ENCODE measurements at regions not wholly inside any gene's neighbourhood (a gene's known extent, or its start where the extent isn't known, plus 50 kb on each side); places are given as distances from the start of the nearest gene placed in this dataset.

- TF ChIP-seq POLR2AphosphoS5 (IDR thresholded peaks at IDR 0.05) (no peak), POLR2A (IDR thresholded peaks at IDR 0.05) (no peak), EP300 (IDR thresholded peaks at IDR 0.05) (no peak)
- TF ChIP-seq, protein P1, sequence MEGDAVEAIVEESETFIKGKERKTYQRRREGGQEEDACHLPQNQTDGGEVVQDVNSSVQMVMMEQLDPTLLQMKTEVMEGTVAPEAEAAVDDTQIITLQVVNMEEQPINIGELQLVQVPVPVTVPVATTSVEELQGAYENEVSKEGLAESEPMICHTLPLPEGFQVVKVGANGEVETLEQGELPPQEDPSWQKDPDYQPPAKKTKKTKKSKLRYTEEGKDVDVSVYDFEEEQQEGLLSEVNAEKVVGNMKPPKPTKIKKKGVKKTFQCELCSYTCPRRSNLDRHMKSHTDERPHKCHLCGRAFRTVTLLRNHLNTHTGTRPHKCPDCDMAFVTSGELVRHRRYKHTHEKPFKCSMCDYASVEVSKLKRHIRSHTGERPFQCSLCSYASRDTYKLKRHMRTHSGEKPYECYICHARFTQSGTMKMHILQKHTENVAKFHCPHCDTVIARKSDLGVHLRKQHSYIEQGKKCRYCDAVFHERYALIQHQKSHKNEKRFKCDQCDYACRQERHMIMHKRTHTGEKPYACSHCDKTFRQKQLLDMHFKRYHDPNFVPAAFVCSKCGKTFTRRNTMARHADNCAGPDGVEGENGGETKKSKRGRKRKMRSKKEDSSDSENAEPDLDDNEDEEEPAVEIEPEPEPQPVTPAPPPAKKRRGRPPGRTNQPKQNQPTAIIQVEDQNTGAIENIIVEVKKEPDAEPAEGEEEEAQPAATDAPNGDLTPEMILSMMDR (IDR thresholded peaks at IDR 0.05): no peak
- 89% methylated on average over 5 of the region's 5 CpGs for WGBS
- Histone ChIP-seq H3K27ac (no peak overlapping the region), H3K36me3 (no peaks in the 10 kb centered on the region), H3K4me3 (no peak overlapping the region), H3K9me3 (no peaks in the 10 kb centered on the region), H3K27me3 (no peaks in the 10 kb centered on the region), H3K4me1 (no peaks in the 10 kb centered on the region)
- no peak for DNase-seq (ENCODE audit: low spot score in 2 of 2)
Measured at GRCh38 chr14:97444248-97444647, 647.1 kb downstream of the VRK1 start.

DNA sequence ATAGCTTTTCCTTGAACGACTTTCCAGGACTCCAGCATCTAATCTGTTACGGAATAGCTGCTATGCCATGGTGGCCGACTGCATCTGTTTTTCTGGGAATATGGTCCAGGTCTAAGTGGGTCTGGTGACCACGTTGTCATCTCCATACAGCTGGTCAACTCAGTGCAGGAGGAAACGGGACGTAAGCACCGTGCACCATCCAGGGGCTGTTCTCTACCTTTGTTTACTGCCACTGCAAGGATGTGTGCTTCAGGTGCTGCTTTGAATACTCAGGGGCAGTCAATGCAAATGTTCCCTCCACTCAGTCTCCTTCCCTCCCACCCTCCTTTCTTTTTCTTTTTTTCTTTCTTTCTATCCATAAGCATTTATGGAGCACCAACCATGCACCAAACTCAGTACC is 648.2 kb downstream of the VRK1 start:
- Histone ChIP-seq H3K4me1 (no peaks in the 10 kb centered on the region), H3K27ac (no peak overlapping the region), H3K4me3 (no peak overlapping the region), H3K36me3 (no peaks in the 10 kb centered on the region), H3K27me3 (no peaks in the 10 kb centered on the region), H3K9me3 (no peaks in the 10 kb centered on the region)
- TF ChIP-seq POLR2AphosphoS5 (IDR thresholded peaks at IDR 0.05) (no peak), EP300 (IDR thresholded peaks at IDR 0.05) (no peak), POLR2A (IDR thresholded peaks at IDR 0.05) (no peak)
- TF ChIP-seq, protein P1 (IDR thresholded peaks at IDR 0.05): no peak
- DNase-seq (ENCODE audit: low spot score in 2 of 2): no peak
- WGBS: 86% methylated on average over 7 of the region's 7 CpGs

DNA sequence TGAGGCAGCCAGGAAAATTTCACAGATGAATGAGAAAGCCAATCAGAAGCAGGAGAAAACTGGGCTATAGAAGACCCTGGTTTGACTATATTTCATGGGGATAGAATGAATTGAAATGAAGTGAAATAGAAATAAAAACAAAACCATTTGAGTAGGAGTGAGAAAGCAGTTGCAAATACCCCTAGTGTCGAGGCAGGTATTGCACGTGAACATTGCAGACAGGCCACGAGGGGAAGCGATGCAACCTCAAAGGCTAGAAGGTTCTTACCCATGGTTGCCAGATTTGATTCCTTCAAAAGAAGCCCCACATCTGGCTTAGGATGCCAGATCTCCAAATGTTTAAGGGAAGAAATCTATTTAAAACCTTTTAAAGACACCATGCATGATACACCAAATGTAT is 648.9 kb downstream of the VRK1 start:
- no peak overlapping the region for H3K4me3 ChIP-seq
- no peaks in the 10 kb centered on the region for H3K4me1 ChIP-seq
- WGBS: 90% methylated on average over 4 of the region's 4 CpGs
- no peaks in the 10 kb centered on the region for H3K36me3 ChIP-seq
- H3K27ac ChIP-seq: no peak overlapping the region
- no peaks in the 10 kb centered on the region for H3K27me3 ChIP-seq
- DNase-seq (ENCODE audit: low spot score in 2 of 2): no peak
- H3K9me3 ChIP-seq: no peaks in the 10 kb centered on the region
- no peak for TF ChIP-seq POLR2A (IDR thresholded peaks at IDR 0.05)
- TF ChIP-seq, protein P1 (IDR thresholded peaks at IDR 0.05): no peak
- no peak for TF ChIP-seq EP300 (IDR thresholded peaks at IDR 0.05)
- no peak for TF ChIP-seq POLR2AphosphoS5 (IDR thresholded peaks at IDR 0.05)

DNA sequence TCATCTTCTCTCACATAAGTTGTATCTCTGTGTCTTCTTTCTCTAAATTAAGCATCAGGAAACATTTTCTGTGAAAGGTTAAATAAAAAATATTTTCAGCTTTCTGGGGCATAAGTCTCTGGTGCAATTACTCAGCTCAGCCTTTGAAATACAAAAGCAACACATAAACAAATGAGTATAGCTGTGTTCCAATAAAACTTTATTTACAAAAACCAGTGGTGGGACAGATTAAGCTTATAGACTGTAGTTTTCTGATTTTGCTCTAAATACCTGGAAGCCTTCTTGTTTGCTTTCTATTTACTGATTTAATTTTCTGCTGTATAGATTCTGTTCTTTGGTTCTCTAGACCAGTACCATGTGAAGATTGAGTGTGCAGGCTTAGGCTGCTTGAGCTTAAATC is 655.1 kb downstream of the VRK1 start:
- Histone ChIP-seq H3K27me3 (peaks cover 7% of the 10 kb centered on the region), H3K27ac (no peak overlapping the region), H3K9me3 (no peaks in the 10 kb centered on the region), H3K36me3 (no peaks in the 10 kb centered on the region), H3K4me1 (no peaks in the 10 kb centered on the region), H3K4me3 (no peak overlapping the region)
- TF ChIP-seq POLR2AphosphoS5 (IDR thresholded peaks at IDR 0.05): no peak
- no peak for TF ChIP-seq POLR2A (IDR thresholded peaks at IDR 0.05)
- no peak for DNase-seq (ENCODE audit: low spot score in 2 of 2)

DNA sequence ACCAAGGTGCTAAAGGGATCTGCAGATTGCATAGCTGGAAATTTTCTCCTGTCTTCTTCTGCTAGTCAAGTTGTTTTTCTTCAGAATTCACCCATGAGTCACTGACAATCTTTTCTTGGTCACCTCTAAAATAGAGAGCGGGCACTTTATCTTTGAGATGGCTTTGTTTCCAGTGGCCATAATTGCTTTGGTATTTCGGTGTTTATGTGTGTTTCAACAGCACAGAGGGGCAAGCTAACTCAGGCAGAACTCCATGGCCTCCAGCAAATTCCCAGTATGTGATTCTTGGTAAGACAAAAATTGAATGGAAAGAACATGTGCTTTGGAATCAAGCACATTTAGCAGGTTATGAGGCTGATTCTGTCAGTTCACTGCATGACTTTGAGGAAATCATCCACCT is 656.8 kb downstream of the VRK1 start:
- Histone ChIP-seq H3K27me3 (peaks cover 7% of the 10 kb centered on the region), H3K4me3 (no peak overlapping the region), H3K36me3 (no peaks in the 10 kb centered on the region), H3K9me3 (no peaks in the 10 kb centered on the region), H3K27ac (no peak overlapping the region), H3K4me1 (peaks cover 14% of the 10 kb centered on the region)
- TF ChIP-seq EP300 (IDR thresholded peaks at IDR 0.05) (no peak), POLR2AphosphoS5 (IDR thresholded peaks at IDR 0.05) (no peak)
- no peak for DNase-seq (ENCODE audit: low spot score in 2 of 2)
- 95% methylated on average over 2 of the region's 2 CpGs for WGBS

DNA sequence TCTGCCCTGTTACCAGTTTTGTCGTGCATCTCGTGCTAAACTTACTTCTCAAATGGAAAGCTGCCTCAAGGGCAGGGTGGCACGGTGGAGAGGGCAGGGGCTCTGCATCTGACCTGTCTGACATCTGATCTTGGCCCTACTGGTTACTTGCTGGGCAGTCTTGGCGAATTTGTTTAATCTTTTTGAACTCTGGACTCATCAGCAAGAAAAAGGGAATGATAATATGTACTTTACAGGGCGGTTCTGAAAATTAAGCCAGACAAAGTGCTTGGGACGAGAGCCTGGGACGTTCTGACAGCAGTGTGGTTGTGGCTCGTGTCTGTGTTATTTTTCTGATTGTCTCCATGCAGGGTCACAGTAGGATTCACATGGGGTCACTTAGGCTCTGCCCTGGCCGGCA is 659.3 kb downstream of the VRK1 start:
- no peaks in the 10 kb centered on the region for H3K9me3 ChIP-seq
- H3K27ac ChIP-seq: no peak overlapping the region
- no peak for DNase-seq (ENCODE audit: low spot score in 2 of 2)
- H3K4me1 ChIP-seq: peaks cover 17% of the 10 kb centered on the region
- 92% methylated on average over 9 of the region's 9 CpGs for WGBS
- no peak overlapping the region for H3K4me3 ChIP-seq
- H3K27me3 ChIP-seq: peaks cover 7% of the 10 kb centered on the region
- H3K36me3 ChIP-seq: no peaks in the 10 kb centered on the region
- TF ChIP-seq EP300 (IDR thresholded peaks at IDR 0.05) (no peak), POLR2AphosphoS5 (IDR thresholded peaks at IDR 0.05) (no peak), POLR2A (IDR thresholded peaks at IDR 0.05) (no peak)
- TF ChIP-seq, protein P1 (IDR thresholded peaks at IDR 0.05): no peak

Measured in suprapubic skin (tissue), 4 donors.